HG02588 (cell line): ENCODE measurements at regions not wholly inside any gene's neighbourhood (a gene's known extent, or its start where the extent isn't known, plus 50 kb on each side); places are given as distances from the start of the nearest gene placed in this dataset.

ENCODE experiments used
- ATAC-seq: cut with Tn5 transposase; IDR thresholded peaks from one replicate; pipeline ENCODE4 v1.9.1; 2021; ENCODE audit warnings: mild to moderate bottlenecking, moderate library complexity; ENCODE audit not compliant: unreplicated experiment

- ATAC-seq = peak; percentile 97
These were observed 73.9 kb upstream of the SLC10A2 start for GRCh38 chr13:103140001-103140671.

DNA sequence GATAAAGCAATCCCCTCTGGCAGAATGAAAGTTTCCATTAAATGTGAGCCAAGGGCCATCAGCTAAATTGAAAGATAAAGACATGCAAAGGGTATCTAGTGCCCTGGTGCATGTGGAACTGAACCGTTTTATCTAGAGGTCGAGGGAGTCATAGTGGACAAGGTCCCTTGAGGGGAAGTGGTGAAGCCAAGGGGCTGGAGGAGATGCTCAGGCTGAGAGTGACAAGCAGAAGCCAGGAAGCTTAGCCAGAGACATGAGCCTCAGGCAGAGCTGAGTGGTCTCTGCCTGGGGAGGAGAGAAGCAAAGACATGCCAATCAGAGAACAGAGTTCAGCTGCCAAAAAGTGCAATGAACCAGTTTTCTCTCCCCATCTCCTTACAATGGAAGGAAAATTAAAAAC lies 68.1 kb upstream of the SLC10A2 start:
- ATAC-seq = peak; percentile 35

GRCh38 chr13:103133556-103133955 lies 67.3 kb upstream of the SLC10A2 start:
- ATAC-seq = no peak

DNA sequence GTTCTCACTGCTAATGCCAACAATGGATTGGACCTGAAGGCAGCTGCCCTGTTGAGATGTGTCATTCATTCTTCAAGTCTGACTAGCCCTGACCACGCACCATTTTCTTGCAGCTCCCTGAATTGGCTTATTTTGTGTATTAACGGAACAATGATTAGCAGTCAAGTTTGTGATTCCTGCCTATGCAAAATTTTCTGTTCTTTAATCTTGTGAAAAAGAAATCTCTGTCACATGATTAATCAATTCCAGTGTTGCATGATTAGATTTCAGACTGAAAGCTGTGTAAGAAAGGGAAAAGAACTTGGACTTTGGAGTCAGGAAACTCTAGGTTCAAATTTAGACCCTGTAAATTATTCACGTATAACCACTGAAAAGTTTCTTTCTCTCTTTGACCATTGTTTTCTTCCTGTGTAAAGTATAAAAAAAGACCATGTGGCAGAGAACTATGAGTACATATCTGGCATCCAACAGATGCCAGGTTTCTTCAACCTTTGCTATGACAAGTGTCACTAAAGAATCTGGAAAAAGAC lies 64.5 kb upstream of the SLC10A2 start:
- peak; percentile 80 for ATAC-seq

GRCh38 chr13:103130146-103130545 lies 63.9 kb upstream of the SLC10A2 start:
- ATAC-seq = no peak
